ENCODE measurements at regions not wholly inside any gene's neighbourhood (a gene's known extent, or its start where the extent isn't known, plus 50 kb on each side); places are given as distances from the start of the nearest gene placed in this dataset.

DNA sequence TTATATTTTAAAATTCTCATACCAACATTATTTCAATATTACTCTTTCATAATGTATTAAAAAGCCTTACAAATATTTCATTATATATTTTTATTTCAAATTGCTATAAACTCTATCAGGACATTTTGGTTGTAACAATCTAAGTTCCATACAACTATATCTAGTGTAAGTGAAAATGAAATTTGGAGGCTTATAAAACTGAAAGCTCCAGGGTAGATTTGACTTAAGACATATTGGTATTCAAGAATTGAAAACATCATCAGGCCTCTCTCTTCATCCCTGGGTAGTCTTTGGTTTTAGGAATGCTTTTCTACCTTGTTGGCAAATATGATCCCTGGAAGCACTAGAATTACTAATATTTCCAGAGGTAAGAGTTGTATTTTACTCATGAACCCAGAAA, 342.6 kb downstream of the DTHD1 start:
- DNase-seq (no peak), ATAC-seq (no peak)
- Mint-ChIP-seq H3K9me3 (peaks cover 0 to 12% (median 0%) of the 10 kb centered on the region in 9 donors), H3K4me1 (no peaks in the 10 kb centered on the region), H3K27me3 (no peaks in the 10 kb centered on the region), H3K27ac (no peak overlapping the region), H3K4me3 (no peak overlapping the region), H3K36me3 (no peaks in the 10 kb centered on the region)
- POLR2A ChIA-PET = no interaction called here

DNA sequence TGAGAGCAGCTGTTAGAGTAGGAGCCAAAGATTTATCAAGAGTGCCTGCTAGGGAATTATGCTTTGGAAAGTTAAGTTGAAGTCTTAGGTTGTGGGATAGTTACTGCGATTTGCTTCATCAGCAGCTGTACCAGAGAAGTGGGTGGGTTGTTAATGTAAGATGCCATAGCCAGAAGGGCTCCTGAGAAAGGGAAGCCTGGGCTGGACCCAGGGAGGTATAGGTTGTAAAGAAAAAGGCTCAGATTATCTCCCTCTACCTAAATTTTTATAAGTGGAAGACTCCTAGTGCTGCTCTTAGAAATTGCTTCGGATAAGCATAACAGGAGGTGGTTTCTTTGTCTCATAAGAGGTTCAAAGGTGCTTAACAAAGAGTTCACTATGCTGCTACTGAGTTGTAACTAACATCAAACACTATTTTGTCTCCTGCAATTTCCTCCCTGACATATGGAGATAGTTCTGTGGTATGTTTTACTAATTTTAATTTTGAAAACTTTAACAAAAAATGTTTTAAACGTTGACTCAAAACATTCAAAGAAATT, 356.9 kb downstream of the DTHD1 start:
- DNase-seq = peak in 1 of 10 donors; percentile 4
- Mint-ChIP-seq H3K36me3 (no peaks in the 10 kb centered on the region), H3K4me1 (peaks cover 0 to 13% (median 0%) of the 10 kb centered on the region in 4 donors), H3K27me3 (peaks cover 0 to 3% (median 0%) of the 10 kb centered on the region in 5 donors), H3K4me3 (peak overlapping the region in 1 of 10 donors; percentile 34), H3K27ac (peak overlapping the region in 5 of 10 donors; percentile 3 to 82 (median 49)), H3K9me3 (peaks cover 0 to 2% (median 0%) of the 10 kb centered on the region in 9 donors)
- POLR2A ChIA-PET = no interaction called here
- peak in 1 of 2 donors; percentile 48 for ATAC-seq

DNA sequence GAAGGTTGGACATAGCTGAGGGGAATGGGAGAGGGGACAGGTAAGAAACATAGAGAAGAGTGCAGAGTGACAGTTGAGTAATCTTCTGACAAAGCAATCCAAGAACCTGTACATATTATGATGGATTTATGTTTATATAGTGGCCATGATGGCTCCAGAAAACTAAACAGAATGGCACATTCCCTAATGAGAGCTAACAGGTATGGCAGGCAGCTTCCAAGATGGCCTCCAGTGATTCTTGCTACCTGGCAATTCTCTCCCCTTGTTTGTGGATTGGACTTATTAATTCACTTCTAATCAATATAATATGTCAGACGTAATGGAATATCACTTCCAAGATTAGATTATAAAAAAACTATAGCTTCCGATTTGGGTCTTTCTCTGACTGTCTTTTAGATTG, 359.5 kb downstream of the DTHD1 start:
- Mint-ChIP-seq H3K27ac (no peak overlapping the region), H3K36me3 (no peaks in the 10 kb centered on the region), H3K9me3 (peaks cover 0 to 2% (median 0%) of the 10 kb centered on the region in 9 donors), H3K4me1 (peaks cover 0 to 11% (median 0%) of the 10 kb centered on the region in 4 donors), H3K4me3 (no peak overlapping the region), H3K27me3 (peaks cover 0 to 17% (median 0%) of the 10 kb centered on the region in 5 donors)
- ATAC-seq (no peak), DNase-seq (no peak)
- POLR2A ChIA-PET = no interaction called here

DNA sequence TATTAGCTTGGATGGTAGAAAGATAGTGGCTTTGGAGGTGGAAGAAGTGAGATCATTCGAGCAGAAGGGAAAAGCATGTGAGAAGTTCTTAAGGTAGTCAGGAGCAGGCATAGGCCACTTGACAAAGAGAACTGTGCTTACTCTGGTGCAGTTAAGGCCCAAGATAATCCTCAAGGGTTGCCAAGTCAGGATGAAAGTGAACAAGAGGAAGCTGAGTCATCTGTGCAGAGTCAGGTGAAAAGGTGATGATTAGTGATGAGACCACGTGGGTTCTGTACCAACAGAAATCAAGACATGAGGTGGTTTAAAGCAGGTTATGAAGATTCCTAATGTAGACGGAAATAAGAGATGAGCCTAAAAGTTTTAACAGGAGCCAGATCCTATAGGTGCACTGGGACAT, 369.8 kb downstream of the DTHD1 start:
- H3K4me3 Mint-ChIP-seq = no peak overlapping the region
- ATAC-seq = no peak
- no peaks in the 10 kb centered on the region for H3K36me3 Mint-ChIP-seq
- no peaks in the 10 kb centered on the region for H3K9me3 Mint-ChIP-seq
- H3K27me3 Mint-ChIP-seq = peaks cover 0 to 1% (median 0%) of the 10 kb centered on the region in 5 donors
- H3K4me1 Mint-ChIP-seq = no peaks in the 10 kb centered on the region
- DNase-seq = no peak
- POLR2A ChIA-PET = no interaction called here
- no peak overlapping the region for H3K27ac Mint-ChIP-seq

DNA sequence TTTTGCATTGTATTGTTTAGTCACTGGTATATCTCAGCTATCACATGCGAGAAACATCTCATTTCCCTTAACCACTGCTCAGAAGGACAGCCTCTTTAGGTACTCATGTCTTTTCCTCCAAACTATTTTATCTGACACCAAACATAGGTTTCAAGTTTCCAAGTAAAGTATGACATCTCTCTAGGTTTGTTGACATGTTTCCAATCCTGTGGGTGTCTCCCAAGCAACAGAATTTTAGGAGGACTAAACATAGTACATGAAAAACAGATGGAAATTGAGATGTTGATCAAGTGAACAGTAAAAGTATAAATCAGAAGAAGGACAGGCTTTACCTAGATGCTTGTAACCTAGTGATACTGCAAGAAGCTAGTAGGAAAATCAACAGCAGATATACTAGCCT, 371.4 kb downstream of the DTHD1 start:
- Mint-ChIP-seq H3K36me3 (no peaks in the 10 kb centered on the region), H3K9me3 (peaks cover 0 to 3% (median 0%) of the 10 kb centered on the region in 9 donors), H3K4me1 (no peaks in the 10 kb centered on the region), H3K27ac (no peak overlapping the region), H3K27me3 (peaks cover 0 to 1% (median 0%) of the 10 kb centered on the region in 5 donors), H3K4me3 (no peak overlapping the region)
- DNase-seq (no peak), ATAC-seq (no peak)
- POLR2A ChIA-PET = no interaction called here

DNA sequence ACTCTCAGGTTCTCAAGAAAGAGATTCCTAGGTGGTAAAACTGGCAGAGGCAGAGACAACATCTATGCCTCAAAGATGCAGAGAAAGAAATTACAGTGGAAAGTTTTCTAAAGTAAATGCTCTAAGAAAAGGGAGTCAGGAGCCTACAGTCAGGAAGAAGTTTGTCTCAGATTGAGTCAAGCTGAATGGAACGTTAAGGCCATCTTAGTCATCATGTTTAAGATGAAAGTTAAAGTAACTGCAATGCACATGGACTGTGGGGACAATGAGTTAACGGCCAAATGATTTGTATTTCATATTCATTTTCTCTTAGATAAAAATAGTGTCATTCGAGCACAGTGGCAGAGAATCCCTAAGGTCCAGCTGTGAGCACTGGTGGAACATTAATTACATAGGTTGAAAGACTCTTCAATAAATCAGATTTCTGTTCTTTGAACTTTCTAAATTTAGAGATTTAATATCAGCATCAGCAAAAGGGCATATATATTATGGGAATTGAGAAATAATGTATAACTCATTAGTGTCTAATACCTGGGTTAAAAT, 384.6 kb downstream of the DTHD1 start:
- no peak overlapping the region for H3K4me3 Mint-ChIP-seq
- peaks cover 0 to 4% (median 1%) of the 10 kb centered on the region in 5 donors for H3K27me3 Mint-ChIP-seq
- ATAC-seq = no peak
- H3K27ac Mint-ChIP-seq = no peak overlapping the region
- no peaks in the 10 kb centered on the region for H3K36me3 Mint-ChIP-seq
- no peaks in the 10 kb centered on the region for H3K4me1 Mint-ChIP-seq
- H3K9me3 Mint-ChIP-seq = peaks cover 0 to 4% (median 0%) of the 10 kb centered on the region in 9 donors
- DNase-seq = no peak
- POLR2A ChIA-PET = no interaction called here

DNA sequence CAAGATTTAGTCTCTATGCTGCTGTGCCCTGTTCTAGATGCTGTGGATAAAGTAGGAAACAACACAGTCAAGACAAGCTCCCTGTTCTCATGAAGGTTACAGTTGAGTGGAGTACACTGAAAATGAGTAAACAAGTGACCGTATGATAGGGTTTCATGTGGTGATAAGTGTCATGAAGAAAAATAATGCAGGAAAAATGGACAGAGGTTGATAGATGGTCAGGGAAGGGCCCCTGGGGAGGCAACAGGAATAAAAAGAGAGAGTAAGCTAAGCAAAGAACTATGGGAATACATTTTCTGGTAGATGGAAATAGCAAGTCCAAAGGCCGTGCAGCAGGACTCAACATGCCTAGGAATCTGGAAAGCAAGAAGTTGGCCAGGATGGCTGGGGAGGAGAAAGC, 394.0 kb downstream of the DTHD1 start:
- peaks cover 0 to 4% (median 1%) of the 10 kb centered on the region in 5 donors for H3K27me3 Mint-ChIP-seq
- POLR2A ChIA-PET = no interaction called here
- no peak overlapping the region for H3K27ac Mint-ChIP-seq
- H3K36me3 Mint-ChIP-seq = no peaks in the 10 kb centered on the region
- H3K9me3 Mint-ChIP-seq = peaks cover 0 to 5% (median 0%) of the 10 kb centered on the region in 9 donors
- no peak overlapping the region for H3K4me3 Mint-ChIP-seq
- ATAC-seq = no peak
- DNase-seq = no peak
- no peaks in the 10 kb centered on the region for H3K4me1 Mint-ChIP-seq

DNA sequence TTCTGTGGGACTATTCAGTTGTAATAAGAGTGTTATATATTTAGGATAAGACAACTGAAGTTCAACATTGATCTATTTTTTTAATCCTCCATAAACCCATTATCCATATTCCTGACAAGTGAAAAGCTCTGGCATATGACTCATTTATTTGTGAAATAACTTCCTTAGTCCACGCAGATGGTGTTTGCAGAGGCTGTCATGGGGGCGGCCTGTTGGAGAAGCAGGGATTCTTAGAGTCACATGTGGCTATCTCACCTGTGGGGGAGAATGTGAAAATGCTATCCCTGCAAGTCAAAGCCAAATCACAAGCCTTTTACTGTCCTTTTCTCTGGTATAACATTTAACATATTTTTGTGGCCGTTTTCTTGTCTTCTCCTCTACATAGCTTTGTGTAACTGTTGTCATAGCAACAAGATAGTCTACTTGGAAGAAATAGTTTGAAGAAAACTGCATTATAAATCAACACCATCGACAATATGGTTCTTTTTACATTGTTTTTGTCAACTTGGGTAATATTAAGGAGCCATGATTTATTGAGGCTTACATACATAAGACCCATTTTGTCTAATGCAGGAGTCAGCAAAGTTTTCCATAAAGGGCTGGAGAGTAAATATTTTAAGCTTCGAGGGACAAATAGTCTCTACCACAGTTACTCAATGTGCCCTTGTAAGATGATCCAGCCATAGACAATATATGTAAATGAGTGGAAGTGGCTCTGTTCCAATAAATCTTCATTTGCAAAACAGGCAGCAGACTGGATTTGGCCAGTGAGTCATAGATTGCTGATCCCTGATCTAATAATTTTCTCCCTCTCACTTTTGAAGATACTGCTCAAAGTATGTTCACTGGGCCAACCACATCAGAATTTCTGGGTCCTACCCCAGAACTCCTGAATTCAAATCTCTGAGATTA, 395.0 kb downstream of the DTHD1 start:
- Mint-ChIP-seq H3K27me3 (peaks cover 0 to 2% (median 1%) of the 10 kb centered on the region in 5 donors), H3K36me3 (no peaks in the 10 kb centered on the region), H3K9me3 (peaks cover 0 to 5% (median 0%) of the 10 kb centered on the region in 9 donors), H3K27ac (no peak overlapping the region), H3K4me1 (no peaks in the 10 kb centered on the region), H3K4me3 (no peak overlapping the region)
- POLR2A ChIA-PET = no interaction called here
- DNase-seq (no peak), ATAC-seq (no peak)

DNA sequence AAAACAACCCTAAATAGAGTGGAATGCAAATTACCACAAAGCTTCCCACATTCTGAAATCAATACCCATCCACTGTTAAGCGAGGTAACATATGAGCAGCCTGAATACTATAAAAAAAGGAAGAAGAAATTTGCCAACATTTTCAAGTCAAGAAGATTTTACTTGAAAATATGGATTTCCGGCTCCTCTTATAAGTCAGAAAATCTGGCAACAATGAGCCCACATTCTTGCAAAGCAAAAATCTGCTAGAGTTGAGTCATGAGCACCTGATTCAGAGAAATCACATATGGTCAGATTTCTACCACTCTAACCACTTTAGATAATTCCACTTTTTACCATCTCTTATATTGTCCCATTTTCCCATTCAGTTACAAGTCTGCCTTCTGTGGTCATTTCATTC, 395.7 kb downstream of the DTHD1 start:
- Mint-ChIP-seq H3K27me3 (peaks cover 0 to 2% (median 1%) of the 10 kb centered on the region in 5 donors), H3K4me3 (no peak overlapping the region), H3K4me1 (no peaks in the 10 kb centered on the region), H3K36me3 (no peaks in the 10 kb centered on the region), H3K27ac (no peak overlapping the region), H3K9me3 (peaks cover 0 to 5% (median 0%) of the 10 kb centered on the region in 9 donors)
- ATAC-seq (no peak), DNase-seq (no peak)
- POLR2A ChIA-PET = no interaction called here

DNA sequence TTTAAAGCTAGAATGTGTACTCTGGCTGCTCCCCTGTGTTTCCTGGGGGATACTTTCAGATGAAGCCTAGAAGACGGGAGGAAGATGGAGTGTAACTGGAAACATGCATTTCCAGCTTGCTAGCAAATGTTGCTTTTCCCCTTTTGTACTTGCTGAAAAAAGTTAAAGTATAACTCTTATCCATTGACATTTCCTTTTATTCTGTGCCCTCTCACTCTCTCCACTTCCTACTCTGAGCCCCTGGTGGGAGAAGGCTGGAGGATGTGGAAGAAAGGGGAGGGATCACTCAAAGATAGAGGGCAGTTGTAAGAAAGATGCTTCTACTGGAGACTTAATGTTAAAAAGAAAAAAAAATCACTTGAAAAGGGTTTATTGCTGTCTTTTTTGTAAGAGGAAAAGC, 396.5 kb downstream of the DTHD1 start:
- H3K4me1 Mint-ChIP-seq = no peaks in the 10 kb centered on the region
- H3K9me3 Mint-ChIP-seq = peaks cover 0 to 5% (median 0%) of the 10 kb centered on the region in 9 donors
- peaks cover 0 to 2% (median 1%) of the 10 kb centered on the region in 5 donors for H3K27me3 Mint-ChIP-seq
- ATAC-seq (no peak), DNase-seq (no peak)
- H3K4me3 Mint-ChIP-seq = no peak overlapping the region
- no peaks in the 10 kb centered on the region for H3K36me3 Mint-ChIP-seq
- no peak overlapping the region for H3K27ac Mint-ChIP-seq
- POLR2A ChIA-PET = no interaction called here

DNA sequence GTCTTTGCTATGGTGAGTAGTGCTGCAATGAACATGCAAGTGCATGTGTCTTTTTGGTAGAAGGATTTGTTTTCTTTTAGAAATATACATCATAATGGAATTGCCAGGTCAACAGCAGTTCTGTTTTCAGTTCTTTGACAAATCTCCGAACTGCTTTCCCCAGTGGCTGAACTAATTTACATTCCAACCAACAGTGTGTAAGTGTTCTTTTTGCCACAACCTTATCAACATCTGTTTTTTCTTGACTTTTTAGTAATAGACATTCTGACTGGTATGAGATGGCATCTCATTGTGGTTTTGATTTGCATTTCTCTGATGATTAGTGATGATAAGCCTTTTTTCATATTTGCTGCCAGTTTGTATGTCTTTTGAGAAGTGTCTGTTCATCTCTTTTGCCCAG, 406.3 kb downstream of the DTHD1 start:
- ATAC-seq = no peak
- H3K27ac Mint-ChIP-seq = no peak overlapping the region
- POLR2A ChIA-PET = no interaction called here
- H3K36me3 Mint-ChIP-seq = no peaks in the 10 kb centered on the region
- H3K27me3 Mint-ChIP-seq = peaks cover 0 to 6% (median 0%) of the 10 kb centered on the region in 5 donors
- DNase-seq = no peak
- H3K9me3 Mint-ChIP-seq = peaks cover 0 to 21% (median 9%) of the 10 kb centered on the region in 9 donors
- H3K4me1 Mint-ChIP-seq = no peaks in the 10 kb centered on the region
- H3K4me3 Mint-ChIP-seq = no peak overlapping the region

DNA sequence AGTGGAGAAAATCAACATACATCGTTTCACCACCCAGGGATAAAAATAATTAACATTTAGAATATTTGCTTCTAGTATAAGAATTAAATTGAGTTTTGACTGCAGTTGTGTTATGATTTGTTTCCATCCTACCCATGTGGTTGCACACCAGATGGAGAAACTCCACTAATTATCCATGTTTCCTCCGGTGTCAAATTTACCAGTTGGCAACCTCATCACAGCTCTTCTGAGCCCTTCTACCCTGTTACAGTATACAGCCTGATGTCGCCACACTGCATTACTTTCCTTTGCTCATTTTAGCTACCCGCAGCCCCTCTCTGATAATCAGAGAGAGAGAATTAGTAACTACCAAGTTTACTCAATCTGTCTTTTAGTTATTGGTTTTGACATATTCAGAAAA, 411.2 kb downstream of the DTHD1 start:
- ATAC-seq (no peak), DNase-seq (no peak)
- no peak overlapping the region for H3K4me3 Mint-ChIP-seq
- POLR2A ChIA-PET = no interaction called here
- no peak overlapping the region for H3K27ac Mint-ChIP-seq
- peaks cover 0 to 23% (median 5%) of the 10 kb centered on the region in 9 donors for H3K9me3 Mint-ChIP-seq
- H3K27me3 Mint-ChIP-seq = peaks cover 0 to 6% (median 4%) of the 10 kb centered on the region in 5 donors
- no peaks in the 10 kb centered on the region for H3K4me1 Mint-ChIP-seq
- no peaks in the 10 kb centered on the region for H3K36me3 Mint-ChIP-seq

DNA sequence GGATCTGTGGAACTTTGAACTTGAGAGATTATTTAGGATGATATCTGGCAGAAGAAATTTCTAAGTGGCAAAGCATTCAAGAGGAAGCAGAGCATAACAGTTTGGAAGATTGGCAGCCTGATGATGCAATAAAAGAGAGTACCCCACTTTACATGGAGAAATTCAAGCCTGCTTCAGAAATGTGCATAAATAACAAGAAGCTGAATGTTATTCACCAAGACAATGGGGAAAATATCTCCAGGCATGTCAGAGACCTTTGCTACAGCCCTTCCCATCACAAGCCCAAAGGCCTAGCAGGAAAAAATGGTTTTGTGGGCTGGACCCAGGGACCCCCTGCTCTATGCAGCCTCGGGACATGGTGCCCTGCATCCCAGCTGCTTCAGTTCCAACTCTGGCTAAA, 420.8 kb downstream of the DTHD1 start:
- H3K9me3 Mint-ChIP-seq = peaks cover 0 to 16% (median 0%) of the 10 kb centered on the region in 9 donors
- no peak overlapping the region for H3K4me3 Mint-ChIP-seq
- ATAC-seq (no peak), DNase-seq (no peak)
- H3K4me1 Mint-ChIP-seq = no peaks in the 10 kb centered on the region
- H3K36me3 Mint-ChIP-seq = no peaks in the 10 kb centered on the region
- H3K27me3 Mint-ChIP-seq = no peaks in the 10 kb centered on the region
- no peak overlapping the region for H3K27ac Mint-ChIP-seq
- POLR2A ChIA-PET = no interaction called here

Data from naive thymus-derived CD8-positive, alpha-beta T cell (primary cell).